GM18505 (cell line): ENCODE measurements at regions not wholly inside any gene's neighbourhood (a gene's known extent, or its start where the extent isn't known, plus 50 kb on each side); places are given as distances from the start of the nearest gene placed in this dataset.
A peak's percentile ranks its signal among the peaks of the same experiment; 100 is the strongest.

ENCODE experiments used
- ATAC-seq: cut with Tn5 transposase; IDR thresholded peaks from one replicate; pipeline ENCODE4 v1.9.1; 2021; ENCODE audit not compliant: unreplicated experiment
- POLR2A ChIP-seq: IDR thresholded peaks from 4 replicates; pipeline ENCODE4 v1.6.1; 2011; ENCODE audit warnings: borderline replicate concordance; ENCODE audit not compliant: insufficient read depth, insufficient read length; ENCODE audit errors: extremely low read depth

DNA sequence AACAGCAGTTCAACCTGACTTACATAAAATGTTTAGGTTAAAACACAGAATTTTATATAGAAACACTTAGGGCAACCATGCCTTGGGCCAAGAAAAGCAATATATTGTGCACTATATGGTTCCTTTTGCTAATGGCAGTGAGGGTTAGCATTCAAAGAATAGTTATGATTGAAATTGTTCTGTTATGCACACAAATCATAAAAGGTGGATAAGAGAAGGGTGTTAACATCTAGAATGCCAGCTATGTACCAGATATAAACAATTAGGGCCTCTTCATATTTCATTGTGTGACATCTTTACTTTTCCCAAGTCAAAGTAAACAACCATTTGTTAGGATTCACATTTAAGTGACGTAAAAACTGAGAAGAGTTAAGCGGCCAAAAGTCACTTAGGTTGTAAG, 308.0 kb upstream of the B3GALT2 start:
- ATAC-seq, result no peak
- TF ChIP-seq POLR2A, result no peak

DNA sequence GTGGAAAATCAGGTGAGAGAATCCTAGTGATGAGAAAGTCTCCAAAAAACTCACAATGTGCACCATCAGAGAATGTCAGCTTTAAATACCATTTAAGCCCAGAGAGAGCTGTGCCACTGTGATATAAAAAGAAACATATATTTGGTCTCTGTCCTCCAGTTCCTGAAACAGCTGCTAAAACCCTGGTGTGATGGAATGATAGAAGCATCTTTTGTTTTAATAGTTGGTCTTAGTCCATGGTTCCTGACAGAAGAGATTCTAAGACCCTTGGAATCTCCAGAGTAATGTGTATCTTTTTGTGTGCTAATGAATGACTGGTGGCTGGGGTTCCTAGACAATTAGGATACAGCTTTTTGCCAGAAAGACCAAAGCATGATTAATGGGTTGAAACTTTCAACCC, 302.8 kb upstream of the B3GALT2 start:
- TF ChIP-seq POLR2A, result no peak
- no peak for ATAC-seq

DNA sequence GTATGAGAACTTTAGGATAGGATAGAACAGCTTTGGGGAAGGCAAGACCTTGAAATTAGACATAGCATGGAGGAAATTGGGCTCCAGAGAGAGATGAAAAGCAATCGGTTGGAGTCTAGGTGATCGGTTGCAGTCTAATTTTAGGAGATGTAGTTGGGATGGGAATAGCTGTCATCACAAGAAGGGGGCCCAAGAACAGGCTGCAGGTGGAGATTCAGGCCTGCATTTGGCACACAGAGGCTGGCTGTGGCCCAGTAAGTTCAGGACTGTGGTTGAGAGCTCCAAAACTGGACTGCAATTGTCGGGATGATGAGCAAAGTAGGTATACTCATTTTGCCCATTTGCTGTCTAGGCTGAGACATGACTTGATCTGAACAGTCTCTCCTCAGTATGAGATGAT, 301.3 kb upstream of the B3GALT2 start:
- no peak for ATAC-seq
- TF ChIP-seq POLR2A, result no peak

DNA sequence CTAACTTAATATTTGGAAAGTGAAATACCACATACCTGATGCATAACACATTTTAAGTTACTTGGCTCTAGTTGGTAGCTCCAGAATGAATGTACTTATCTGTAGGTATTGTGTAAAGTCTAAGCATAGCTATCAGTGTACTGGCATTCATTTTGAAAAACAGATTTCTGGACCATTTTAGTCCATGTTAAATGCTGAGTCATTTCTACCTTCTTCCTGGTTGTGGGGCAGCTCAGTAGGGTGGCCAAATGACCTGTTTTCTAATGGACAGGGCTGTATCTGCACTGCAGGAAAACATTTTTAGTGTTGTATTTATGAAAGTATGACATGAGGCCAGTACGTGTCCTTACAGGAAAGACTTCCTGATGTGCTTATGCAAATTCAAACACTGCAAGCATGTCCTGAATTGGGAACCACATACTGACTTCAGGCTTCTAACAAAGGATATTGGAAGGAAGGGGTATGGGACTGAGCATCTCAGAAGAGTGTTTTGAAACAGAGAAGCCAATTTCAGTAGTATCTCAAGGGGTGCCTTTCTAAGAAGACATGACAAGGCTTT, 300.3 kb upstream of the B3GALT2 start:
- ATAC-seq, result no peak
- TF ChIP-seq POLR2A, result no peak

DNA sequence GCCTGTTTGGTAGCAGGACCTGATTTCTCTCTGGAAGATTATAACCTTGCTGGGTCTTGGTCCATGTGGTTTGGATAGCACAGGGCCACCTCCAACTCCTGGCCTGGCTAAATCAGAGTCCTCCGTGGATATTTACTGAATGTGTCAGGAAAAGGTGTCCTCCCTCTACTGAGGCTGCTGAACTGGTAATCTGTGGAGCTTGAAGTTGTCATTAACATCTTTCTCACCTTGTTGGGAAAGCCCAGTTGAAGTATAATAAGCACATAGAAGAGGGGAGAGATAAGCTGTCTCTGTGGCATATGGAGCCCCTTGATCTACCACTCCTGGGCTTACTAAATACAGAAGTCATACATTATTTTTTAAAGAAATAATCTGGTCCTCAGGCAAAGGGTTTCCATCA, 294.3 kb upstream of the B3GALT2 start:
- ATAC-seq, result no peak
- TF ChIP-seq POLR2A, result no peak

DNA sequence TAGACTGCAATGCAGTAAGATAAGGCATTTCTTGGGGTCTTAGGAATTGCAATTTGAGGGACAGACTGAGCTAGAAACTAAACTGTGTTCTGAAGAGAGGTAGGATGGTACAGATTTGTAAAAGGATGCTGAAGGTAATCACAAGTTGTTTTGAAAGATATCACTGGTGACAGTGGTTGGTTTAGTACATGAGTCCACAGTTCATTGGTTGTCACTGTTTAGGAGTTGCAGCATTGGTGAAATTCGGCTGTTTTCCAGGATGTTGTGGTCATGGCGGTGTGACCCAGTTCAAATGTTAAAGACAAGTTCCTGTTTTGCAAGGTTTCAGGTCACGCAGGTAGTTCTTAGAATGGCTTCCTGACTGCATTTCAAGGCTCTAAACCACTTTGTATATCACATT, 292.8 kb upstream of the B3GALT2 start:
- no peak for TF ChIP-seq POLR2A
- ATAC-seq, result peak; percentile 98

DNA sequence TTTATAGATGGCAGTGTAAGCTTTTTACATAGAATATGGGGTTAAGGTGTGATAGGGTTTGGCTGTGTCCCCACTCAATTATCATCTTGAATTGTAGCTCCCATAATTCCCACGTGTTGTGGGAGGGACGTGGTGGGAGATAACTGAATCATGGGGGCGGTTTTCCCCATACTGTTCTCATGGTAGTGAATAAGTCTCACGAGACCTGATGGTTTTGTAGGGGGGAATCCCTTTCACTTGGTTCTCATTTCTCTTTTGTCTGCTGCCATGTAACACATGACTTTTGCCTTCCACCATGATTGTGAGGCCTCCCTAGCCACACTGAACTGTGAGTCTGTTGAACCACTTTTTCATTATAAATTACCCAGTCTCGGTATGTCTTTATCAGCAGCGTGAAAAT, 290.3 kb upstream of the B3GALT2 start:
- TF ChIP-seq POLR2A, result no peak
- no peak for ATAC-seq

DNA sequence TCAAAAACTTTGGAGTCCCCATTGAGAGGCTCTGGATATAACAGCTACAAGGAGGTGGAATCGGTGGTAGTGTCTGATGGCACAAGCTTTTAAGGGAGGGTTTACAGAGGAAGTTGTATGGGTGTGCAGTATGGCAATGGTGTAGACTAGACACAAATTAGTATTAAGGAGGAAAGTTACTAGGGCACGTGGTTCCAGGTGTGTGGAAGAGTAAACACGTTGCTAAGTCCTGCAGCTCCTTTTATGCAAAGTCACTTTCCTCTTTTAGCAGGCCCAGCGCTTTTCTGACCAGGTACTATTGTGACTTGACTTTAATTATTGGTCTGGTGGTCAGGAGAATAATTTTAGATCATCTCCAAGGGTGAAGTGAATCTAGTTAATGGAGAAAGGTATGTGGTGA, 287.5 kb upstream of the B3GALT2 start:
- TF ChIP-seq POLR2A, result no peak
- no peak for ATAC-seq

DNA sequence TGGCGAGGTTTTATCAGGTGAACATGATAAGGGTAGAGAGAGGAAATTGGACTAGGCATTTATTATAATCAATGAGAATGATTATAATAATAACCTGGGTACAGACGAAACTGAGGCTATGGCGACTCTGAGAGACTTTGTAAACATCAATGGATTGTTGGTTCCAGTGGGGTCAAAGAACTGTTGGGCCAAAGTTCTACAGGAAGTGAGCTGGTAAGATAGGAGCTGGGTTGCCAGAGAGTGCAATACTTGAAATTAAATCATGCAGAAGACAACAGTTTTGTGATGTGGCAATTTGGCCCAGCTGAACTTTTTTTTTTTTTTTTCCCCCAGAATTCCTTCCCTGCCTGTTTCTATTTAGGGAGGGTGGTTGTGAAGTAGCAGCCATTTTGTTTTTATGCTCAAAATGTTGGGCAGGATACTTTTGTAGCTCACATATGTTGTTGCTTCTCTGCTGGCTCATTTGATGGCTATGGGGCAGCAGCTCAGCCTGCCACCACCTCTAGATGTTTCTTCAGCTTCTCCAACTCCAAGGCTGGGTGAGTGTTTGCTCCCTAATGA, 286.5 kb upstream of the B3GALT2 start:
- ATAC-seq, result no peak
- TF ChIP-seq POLR2A, result no peak

DNA sequence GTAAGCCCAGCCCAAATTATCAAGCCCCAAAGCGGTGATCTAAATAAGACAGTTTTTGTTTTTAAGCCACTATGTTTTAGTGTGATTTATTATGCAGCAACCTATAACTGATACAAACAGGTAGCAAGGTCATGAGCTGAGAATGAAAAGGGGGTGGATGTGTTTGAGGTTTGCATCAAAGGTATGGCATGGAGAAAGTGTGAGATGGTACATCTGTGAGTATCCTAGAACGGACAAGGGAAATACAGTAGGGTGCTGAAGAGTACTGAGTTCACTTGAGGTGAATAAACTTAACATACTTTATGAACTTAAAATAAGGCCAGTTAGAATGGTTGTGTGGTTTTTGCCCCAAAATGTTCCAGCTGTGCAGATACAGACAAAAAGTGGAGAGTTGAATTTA, 286.0 kb upstream of the B3GALT2 start:
- no peak for TF ChIP-seq POLR2A
- no peak for ATAC-seq

DNA sequence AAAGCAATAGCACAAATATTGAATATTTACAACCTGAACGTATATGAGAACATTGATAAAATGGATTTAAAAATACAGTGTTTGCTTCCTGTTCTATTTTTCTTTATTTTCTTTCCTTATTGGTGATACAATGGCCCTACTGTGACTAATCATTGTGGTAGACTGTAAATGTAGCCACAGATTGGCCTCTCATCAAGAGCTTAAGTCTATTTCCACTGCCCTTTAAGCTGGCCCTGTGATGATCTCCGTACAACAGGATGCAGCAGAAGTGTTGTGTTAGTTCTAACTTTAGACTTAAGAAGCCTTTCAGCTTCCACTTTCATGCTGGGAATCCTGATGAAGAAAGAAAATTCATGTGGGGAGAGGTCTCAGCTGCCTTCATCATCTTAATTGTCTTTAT, 285.6 kb upstream of the B3GALT2 start:
- no peak for TF ChIP-seq POLR2A
- no peak for ATAC-seq

DNA sequence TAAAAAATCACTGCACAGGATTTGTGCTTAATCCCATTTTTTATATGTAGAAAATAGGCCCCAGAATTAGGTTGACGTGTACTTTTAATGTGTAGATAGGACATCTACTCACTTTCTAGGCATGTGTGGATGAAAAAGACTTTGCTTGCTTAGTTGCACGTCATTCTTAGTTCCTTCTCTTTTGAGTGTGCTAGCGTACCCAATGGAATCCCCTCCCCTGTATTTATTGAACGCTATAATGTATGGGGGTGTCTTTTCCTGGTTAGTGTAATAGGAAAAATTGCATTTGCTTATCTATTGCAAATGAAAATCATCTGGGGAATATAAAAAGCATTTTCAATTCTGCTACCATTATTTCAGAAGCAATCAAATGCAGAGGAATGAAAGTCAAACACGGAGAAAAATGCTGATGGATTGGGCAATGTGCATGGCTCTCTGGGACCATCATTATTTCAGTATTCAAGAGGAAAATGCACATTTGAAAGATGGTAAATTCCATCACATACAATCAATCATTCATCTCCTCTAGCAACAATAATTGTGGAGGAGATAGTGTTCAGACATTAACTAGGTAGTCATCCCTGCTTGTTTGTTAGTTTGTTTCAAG, 277.0 kb upstream of the B3GALT2 start:
- no peak for ATAC-seq
- TF ChIP-seq POLR2A, result no peak

DNA sequence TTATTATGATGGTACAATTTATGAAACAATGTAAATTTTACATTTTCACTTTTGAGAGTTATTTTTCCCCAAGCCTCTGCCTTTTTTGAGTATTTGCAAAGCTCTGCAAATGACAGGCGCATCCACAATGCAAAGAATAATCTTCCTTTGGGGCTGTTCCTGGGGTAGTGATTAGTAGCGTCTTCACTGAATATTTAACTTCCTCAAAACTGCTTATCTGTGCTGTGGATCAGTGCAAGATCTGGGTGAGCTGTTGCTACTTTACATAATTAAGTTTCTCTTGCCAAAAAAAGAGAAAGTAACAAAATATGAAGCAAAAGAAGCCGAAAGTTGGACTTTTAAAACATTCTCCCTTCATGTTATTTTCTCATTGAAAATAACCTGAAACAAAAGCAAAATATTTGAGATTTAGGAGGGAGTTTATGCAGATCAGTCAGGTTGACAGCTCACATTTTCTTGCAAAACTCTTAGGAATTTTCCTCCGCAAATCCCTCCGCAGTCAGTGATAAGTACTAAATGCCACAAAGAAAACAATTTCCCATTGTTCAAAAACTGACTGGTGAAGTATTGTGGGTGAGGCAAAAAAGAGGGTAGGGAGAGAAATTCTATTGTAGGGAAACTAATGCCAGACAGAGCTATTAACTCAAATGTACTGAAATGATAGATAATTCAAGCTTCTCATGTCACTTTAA, 276.4 kb upstream of the B3GALT2 start:
- peak; percentile 78 for ATAC-seq
- no peak for TF ChIP-seq POLR2A

DNA sequence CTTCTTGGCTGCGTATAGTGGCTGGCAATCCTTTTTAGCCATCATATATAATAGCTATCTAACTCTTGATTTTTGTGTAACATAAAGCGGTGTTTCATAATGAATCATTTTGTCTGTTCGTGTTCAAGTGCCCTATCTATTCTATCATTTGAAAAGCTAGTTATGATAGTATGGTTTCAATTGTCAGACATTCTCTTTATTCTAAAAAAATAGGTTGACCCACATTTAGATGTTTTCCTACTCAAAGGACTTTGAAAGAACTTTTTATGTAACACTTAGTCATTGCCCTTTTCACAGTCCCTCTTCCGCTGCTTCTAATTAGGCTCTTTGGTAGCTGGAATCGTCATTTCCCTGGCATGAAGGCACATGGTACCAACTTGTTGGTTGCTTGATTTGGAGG, 272.2 kb upstream of the B3GALT2 start:
- TF ChIP-seq POLR2A, result no peak
- ATAC-seq, result no peak

DNA sequence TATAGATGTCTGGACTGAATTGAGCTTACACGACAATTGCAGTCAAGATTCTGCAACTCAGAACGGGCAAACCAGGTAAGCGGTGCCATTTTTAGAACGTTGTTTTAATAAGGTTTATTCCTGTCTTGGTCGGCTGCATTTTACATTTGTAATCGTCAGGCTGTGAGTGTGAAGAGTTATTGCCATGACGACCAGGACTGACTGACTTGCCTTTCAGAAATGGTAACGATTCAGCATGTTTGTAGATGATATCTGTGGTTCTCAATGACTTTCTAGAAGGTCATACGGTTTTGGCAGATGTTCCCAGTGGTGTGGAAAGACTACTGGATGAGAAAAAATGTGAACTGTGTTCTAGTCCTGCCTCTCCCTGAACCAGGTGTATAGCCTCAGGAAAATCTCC, 271.3 kb upstream of the B3GALT2 start:
- TF ChIP-seq POLR2A, result no peak
- ATAC-seq, result no peak

DNA sequence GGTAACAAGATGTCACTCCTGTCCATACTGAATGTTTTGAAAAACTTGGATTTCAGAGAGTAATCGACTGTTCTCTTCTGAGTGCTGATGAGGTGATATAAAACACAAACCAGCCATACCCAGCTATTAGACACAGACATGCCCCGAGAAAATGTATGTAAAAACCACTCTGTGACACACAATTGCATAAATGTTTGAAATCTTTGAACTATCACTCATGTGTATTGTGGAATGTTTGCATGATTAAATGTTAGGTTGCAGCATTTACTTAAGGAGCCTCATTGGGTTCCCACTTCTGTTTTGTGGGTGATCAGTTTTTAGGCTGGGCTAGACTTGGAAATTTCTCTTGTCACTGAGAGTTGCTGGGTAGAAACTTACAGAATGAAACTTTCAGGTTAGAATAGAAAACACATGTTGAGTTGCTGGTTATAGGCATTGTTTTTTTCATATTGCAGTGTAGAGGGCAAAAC, 270.4 kb upstream of the B3GALT2 start:
- no peak for TF ChIP-seq POLR2A
- ATAC-seq, result no peak
